HepG2 (cell line): ENCODE measurements at regions not wholly inside any gene's neighbourhood (a gene's known extent, or its start where the extent isn't known, plus 50 kb on each side); places are given as distances from the start of the nearest gene placed in this dataset.

Source experiments
- CTCF ChIP-seq: sonication (generic); formaldehyde crosslinking; IDR thresholded peaks from 2 replicates; pipeline ENCODE4 v1.5.0; 2020; ENCODE audit warnings: mild to moderate bottlenecking, missing genetic modification reagents, moderate library complexity
- EP300 ChIP-seq, 3 experiments: sonication (generic) in 1 of 3; formaldehyde crosslinking in 1 of 3; IDR thresholded peaks; 2 replicates each; pipeline versions ENCODE4 v1.5.1 to v1.6.1; 2011 to 2020; ENCODE audit warnings: low read depth in 2 of 3, low read length in 2 of 3, borderline replicate concordance in 1 of 3, improper control_type of control experiment in 1 of 3, mild to moderate bottlenecking in 1 of 3, missing genetic modification reagents in 1 of 3, moderate library complexity in 1 of 3
- EZH2 ChIP-seq: conservative IDR thresholded peaks from 2 replicates; pipeline ENCODE4 v1.6.1; 2012; ENCODE audit warnings: mild to moderate bottlenecking, low read depth, low read length, moderate library complexity
- GMEB1 ChIP-seq: sonication (generic); formaldehyde crosslinking; IDR thresholded peaks from 2 replicates; pipeline ENCODE4 v1.5.1; 2020; ENCODE audit warnings: missing genetic modification reagents, mild to moderate bottlenecking, borderline replicate concordance
- HIVEP1 ChIP-seq: sonication (generic); formaldehyde crosslinking; IDR thresholded peaks from 2 replicates; pipeline ENCODE4 v1.4.0; 2020; ENCODE audit warnings: mild to moderate bottlenecking, missing genetic modification reagents
- IKZF5 ChIP-seq: IDR thresholded peaks from 2 replicates; pipeline ENCODE4 v1.6.1; 2018; ENCODE audit warnings: missing genetic modification reagents, mild to moderate bottlenecking, missing compliant biosample characterization
- IRF1 ChIP-seq: sonication (generic); formaldehyde crosslinking; IDR thresholded peaks from 2 replicates; pipeline ENCODE4 v1.4.0; 2020; ENCODE audit warnings: low read depth, mild to moderate bottlenecking, missing genetic modification reagents
- JUNB ChIP-seq: sonication (generic); formaldehyde crosslinking; IDR thresholded peaks from 2 replicates; pipeline ENCODE4 v1.8.0; 2022; ENCODE audit warnings: missing genetic modification reagents, mild to moderate bottlenecking, borderline replicate concordance
- MZF1 ChIP-seq: sonication (generic); formaldehyde crosslinking; IDR thresholded peaks from 2 replicates; pipeline ENCODE4 v1.8.1; 2023; ENCODE audit warnings: mild to moderate bottlenecking, missing genetic modification reagents, borderline replicate concordance
- SNAPC4 ChIP-seq: sonication (generic); formaldehyde crosslinking; IDR thresholded peaks from 2 replicates; pipeline ENCODE4 v1.4.0; 2020; ENCODE audit warnings: mild to moderate bottlenecking, missing genetic modification reagents
- ZBTB10 ChIP-seq: sonication (generic); formaldehyde crosslinking; IDR thresholded peaks from 2 replicates; pipeline ENCODE4 v1.4.0; 2020; ENCODE audit warnings: missing genetic modification reagents, borderline replicate concordance
- ZNF629 ChIP-seq: sonication (generic); formaldehyde crosslinking; conservative IDR thresholded peaks from 2 replicates; pipeline ENCODE4 v1.5.0; 2020; ENCODE audit warnings: missing genetic modification reagents

- TF ChIP-seq HIVEP1 (CRISPR knock-in tag) (no peak), SNAPC4 (CRISPR knock-in tag) (no peak), ZNF629 (CRISPR knock-in tag) (no peak), JUNB (CRISPR knock-in tag) (no peak), MZF1 (CRISPR knock-in tag) (no peak), CTCF (no peak), GMEB1 (CRISPR knock-in tag) (no peak), EP300 (IDR thresholded peaks at IDR 0.05; ENCODE audit: low read depth in 2 of 2, low read length in 2 of 2) (no peak), EP300 (CRISPR knock-in tag; IDR thresholded peaks at IDR 0.05; ENCODE audit: borderline replicate concordance) (no peak), IRF1 (CRISPR knock-in tag) (no peak), IKZF5 (CRISPR knock-in tag) (no peak), ZBTB10 (CRISPR knock-in tag) (no peak), EZH2 (no peak)
Measured at GRCh38 chr10:8323428-8324054, 269.1 kb downstream of the GATA3 start.
